ENCODE measurements at regions not wholly inside any gene's neighbourhood (a gene's known extent, or its start where the extent isn't known, plus 50 kb on each side); places are given as distances from the start of the nearest gene placed in this dataset.

DNA sequence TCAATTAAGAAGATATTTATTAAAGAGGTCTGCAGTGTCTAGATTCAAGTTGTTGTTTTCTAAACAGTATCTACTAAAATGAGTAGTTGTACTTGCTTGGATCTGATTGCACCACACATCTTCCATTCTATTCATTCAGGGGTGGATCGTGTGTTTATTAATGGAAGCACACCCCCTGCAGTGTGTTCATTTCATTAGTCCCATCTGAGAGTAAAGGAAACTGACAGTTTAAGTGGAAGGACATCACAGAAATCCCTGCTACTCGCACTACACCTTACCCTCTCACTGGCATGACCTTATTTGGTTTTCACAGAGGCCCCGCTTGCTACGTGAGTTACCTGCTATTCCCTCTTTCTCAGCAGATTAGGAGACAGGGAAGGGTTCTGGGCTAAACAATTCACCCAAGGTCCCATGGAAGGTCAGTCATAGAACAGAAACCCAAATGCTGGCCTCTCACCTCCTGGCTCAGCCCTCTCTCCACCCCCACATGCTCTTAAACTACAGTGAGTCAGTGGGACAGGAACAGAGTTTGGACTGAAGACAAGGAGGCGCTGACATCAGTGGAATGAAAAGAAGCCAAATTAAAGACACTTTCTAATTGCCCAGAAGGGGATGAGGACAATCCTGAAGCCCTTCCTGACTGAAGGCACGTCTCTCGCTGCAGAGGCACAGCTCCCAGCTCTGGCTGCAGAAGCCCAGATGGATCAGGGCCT lies 369.2 kb upstream of the NRP1 start:
- Histone ChIP-seq H3K4me2 (ENCODE audit: low read length) (no peak overlapping the region), H3K27ac (ENCODE audit: low read depth, low read length, poor library complexity, severe bottlenecking) (no peak overlapping the region), H3K4me3 (ENCODE audit: low read depth, low read length, poor library complexity, severe bottlenecking) (no peak overlapping the region), H3K36me3 (ENCODE audit: insufficient read depth, low read length) (no peaks in the 10 kb centered on the region), H3K9me2 (ENCODE audit: low read depth, low read length) (no peaks in the 10 kb centered on the region), H3K9ac (ENCODE audit: low read length) (no peak overlapping the region), H3F3A (ENCODE audit: insufficient read depth, low read length) (no peaks in the 10 kb centered on the region), H3K9me3 (ENCODE audit: low read length) (no peaks in the 10 kb centered on the region), H4K20me1 (ENCODE audit: insufficient read depth, low read length) (no peaks in the 10 kb centered on the region), H3K4me1 (ENCODE audit: insufficient read depth, low read length, severe bottlenecking) (no peaks in the 10 kb centered on the region), H3K79me2 (ENCODE audit: insufficient read depth, low read length) (no peaks in the 10 kb centered on the region), H3K27me3 (ENCODE audit: insufficient read depth, low read length) (no peaks in the 10 kb centered on the region), H2AFZ (ENCODE audit: low read length) (no peak overlapping the region)
- TF ChIP-seq, protein P1, sequence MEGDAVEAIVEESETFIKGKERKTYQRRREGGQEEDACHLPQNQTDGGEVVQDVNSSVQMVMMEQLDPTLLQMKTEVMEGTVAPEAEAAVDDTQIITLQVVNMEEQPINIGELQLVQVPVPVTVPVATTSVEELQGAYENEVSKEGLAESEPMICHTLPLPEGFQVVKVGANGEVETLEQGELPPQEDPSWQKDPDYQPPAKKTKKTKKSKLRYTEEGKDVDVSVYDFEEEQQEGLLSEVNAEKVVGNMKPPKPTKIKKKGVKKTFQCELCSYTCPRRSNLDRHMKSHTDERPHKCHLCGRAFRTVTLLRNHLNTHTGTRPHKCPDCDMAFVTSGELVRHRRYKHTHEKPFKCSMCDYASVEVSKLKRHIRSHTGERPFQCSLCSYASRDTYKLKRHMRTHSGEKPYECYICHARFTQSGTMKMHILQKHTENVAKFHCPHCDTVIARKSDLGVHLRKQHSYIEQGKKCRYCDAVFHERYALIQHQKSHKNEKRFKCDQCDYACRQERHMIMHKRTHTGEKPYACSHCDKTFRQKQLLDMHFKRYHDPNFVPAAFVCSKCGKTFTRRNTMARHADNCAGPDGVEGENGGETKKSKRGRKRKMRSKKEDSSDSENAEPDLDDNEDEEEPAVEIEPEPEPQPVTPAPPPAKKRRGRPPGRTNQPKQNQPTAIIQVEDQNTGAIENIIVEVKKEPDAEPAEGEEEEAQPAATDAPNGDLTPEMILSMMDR (IDR thresholded peaks at IDR 0.05; ENCODE audit: low read length), result no peak
- no peak for TF ChIP-seq EZH2 (IDR thresholded peaks at IDR 0.05; ENCODE audit: borderline replicate concordance, low read length)

DNA sequence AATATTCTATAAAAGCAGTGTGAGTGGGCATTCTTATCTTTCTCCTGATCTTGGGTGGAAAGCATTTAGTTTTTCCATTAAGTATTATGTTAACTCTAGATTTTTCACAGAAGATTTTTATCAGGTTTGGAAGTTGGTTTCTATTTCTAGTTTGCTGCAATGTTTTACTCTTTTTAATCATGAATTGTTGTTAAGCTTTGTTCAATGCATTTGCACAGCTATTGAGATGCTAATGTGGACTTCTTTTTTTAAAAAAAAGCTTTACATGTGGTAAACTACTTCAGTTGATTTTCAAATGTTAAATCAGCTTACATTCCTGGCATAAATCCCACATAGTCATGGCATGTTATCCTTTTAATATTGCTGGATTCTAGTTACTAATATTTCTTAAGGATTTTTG lies 363.6 kb upstream of the NRP1 start:
- TF ChIP-seq EZH2 (IDR thresholded peaks at IDR 0.05; ENCODE audit: borderline replicate concordance, low read length), result no peak
- TF ChIP-seq, protein P1 (IDR thresholded peaks at IDR 0.05; ENCODE audit: low read length), result no peak
- Histone ChIP-seq H3K9ac (ENCODE audit: low read length) (no peak overlapping the region), H4K20me1 (ENCODE audit: insufficient read depth, low read length) (no peaks in the 10 kb centered on the region), H3F3A (ENCODE audit: insufficient read depth, low read length) (no peaks in the 10 kb centered on the region), H3K27me3 (ENCODE audit: insufficient read depth, low read length) (no peaks in the 10 kb centered on the region), H3K4me1 (ENCODE audit: insufficient read depth, low read length, severe bottlenecking) (no peaks in the 10 kb centered on the region), H2AFZ (ENCODE audit: low read length) (no peak overlapping the region), H3K79me2 (ENCODE audit: insufficient read depth, low read length) (no peaks in the 10 kb centered on the region), H3K4me2 (ENCODE audit: low read length) (no peak overlapping the region), H3K4me3 (ENCODE audit: low read depth, low read length, poor library complexity, severe bottlenecking) (no peak overlapping the region), H3K27ac (ENCODE audit: low read depth, low read length, poor library complexity, severe bottlenecking) (no peak overlapping the region), H3K36me3 (ENCODE audit: insufficient read depth, low read length) (no peaks in the 10 kb centered on the region), H3K9me3 (ENCODE audit: low read length) (no peaks in the 10 kb centered on the region), H3K9me2 (ENCODE audit: low read depth, low read length) (no peaks in the 10 kb centered on the region)

DNA sequence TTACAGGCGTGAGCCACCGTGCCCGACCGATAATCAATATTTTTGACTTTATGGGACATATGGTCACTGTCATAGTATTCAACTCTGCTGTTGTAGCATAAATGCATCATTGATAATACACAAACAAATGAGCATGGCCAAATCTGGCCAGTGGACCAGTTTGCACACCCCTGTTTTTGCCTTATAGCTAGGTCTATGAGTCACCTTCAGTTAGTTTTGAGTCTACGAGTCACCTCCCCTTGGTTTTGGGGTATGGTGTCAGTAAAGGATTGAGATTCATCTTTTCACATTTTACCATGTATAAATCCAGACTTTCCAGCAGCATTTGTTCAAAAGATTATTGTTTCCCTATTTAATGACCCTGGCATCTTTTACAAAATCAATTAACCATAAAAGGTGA lies 362.5 kb upstream of the NRP1 start:
- H3K9me3 ChIP-seq (ENCODE audit: low read length), result no peaks in the 10 kb centered on the region
- H4K20me1 ChIP-seq (ENCODE audit: insufficient read depth, low read length), result no peaks in the 10 kb centered on the region
- H3K4me3 ChIP-seq (ENCODE audit: low read depth, low read length, poor library complexity, severe bottlenecking), result no peak overlapping the region
- H2AFZ ChIP-seq (ENCODE audit: low read length), result no peak overlapping the region
- H3K36me3 ChIP-seq (ENCODE audit: insufficient read depth, low read length), result no peaks in the 10 kb centered on the region
- no peak overlapping the region for H3K27ac ChIP-seq (ENCODE audit: low read depth, low read length, poor library complexity, severe bottlenecking)
- no peaks in the 10 kb centered on the region for H3K9me2 ChIP-seq (ENCODE audit: low read depth, low read length)
- H3K9ac ChIP-seq (ENCODE audit: low read length), result no peak overlapping the region
- no peaks in the 10 kb centered on the region for H3K27me3 ChIP-seq (ENCODE audit: insufficient read depth, low read length)
- TF ChIP-seq EZH2 (IDR thresholded peaks at IDR 0.05; ENCODE audit: borderline replicate concordance, low read length), result no peak
- TF ChIP-seq, protein P1 (IDR thresholded peaks at IDR 0.05; ENCODE audit: low read length), result no peak
- H3K4me1 ChIP-seq (ENCODE audit: insufficient read depth, low read length, severe bottlenecking), result no peaks in the 10 kb centered on the region
- no peaks in the 10 kb centered on the region for H3K79me2 ChIP-seq (ENCODE audit: insufficient read depth, low read length)
- no peak overlapping the region for H3K4me2 ChIP-seq (ENCODE audit: low read length)
- no peaks in the 10 kb centered on the region for H3F3A ChIP-seq (ENCODE audit: insufficient read depth, low read length)

Measured in OCI-LY1 (cell line).